Trophoblast cell (in vitro differentiated cells and primary cell): ENCODE measurements at regions not wholly inside any gene's neighbourhood (a gene's known extent, or its start where the extent isn't known, plus 50 kb on each side); places are given as distances from the start of the nearest gene placed in this dataset.

ENCODE experiments used
- DNase-seq, 2 donors: peaks; one replicate each; pipeline ENCODE4 v3.0.0-alpha.2; 2016
- H2AFZ ChIP-seq: 2 replicates; pipeline ENCODE4 v1.6.1; 2013; ENCODE audit warnings: low read length, moderate library complexity, mild to moderate bottlenecking; ENCODE audit not compliant: insufficient read depth, poor library complexity
- H2AK5ac ChIP-seq: 2 replicates; pipeline ENCODE4 v1.6.1; 2013; ENCODE audit warnings: mild to moderate bottlenecking, low read length
- H2BK120ac ChIP-seq: 2 replicates; pipeline ENCODE4 v1.6.1; 2013; ENCODE audit warnings: low read length, mild to moderate bottlenecking, moderate library complexity; ENCODE audit not compliant: insufficient read depth, poor library complexity
- H2BK12ac ChIP-seq: 2 replicates; pipeline ENCODE4 v1.6.1; 2013; ENCODE audit warnings: mild to moderate bottlenecking, low read length, moderate library complexity
- H2BK5ac ChIP-seq: 2 replicates; pipeline ENCODE4 v1.6.1; 2013; ENCODE audit warnings: low read length, low read depth, moderate library complexity, mild to moderate bottlenecking; ENCODE audit not compliant: poor library complexity
- H3K14ac ChIP-seq: 2 replicates; pipeline ENCODE4 v1.6.1; 2013; ENCODE audit warnings: mild to moderate bottlenecking, low read length
- H3K18ac ChIP-seq: 2 replicates; pipeline ENCODE4 v1.6.1; 2013; ENCODE audit warnings: mild to moderate bottlenecking, low read length
- H3K23ac ChIP-seq: 2 replicates; pipeline ENCODE4 v1.6.1; 2013; ENCODE audit warnings: low read length
- H3K27ac ChIP-seq: 2 replicates; pipeline ENCODE4 v1.5.1; 2013; ENCODE audit warnings: low read depth, mild to moderate bottlenecking, inconsistent platforms, low read length, moderate library complexity
- H3K27me3 ChIP-seq: 2 replicates; pipeline ENCODE4 v1.6.1; 2013; ENCODE audit warnings: inconsistent platforms, mild to moderate bottlenecking, low read length, moderate library complexity; ENCODE audit not compliant: insufficient read depth
- H3K36me3 ChIP-seq, 2 experiments: 1 replicate in 1 of 2; 2 replicates in 1 of 2; pipeline ENCODE4 v1.6.1; 2013; ENCODE audit warnings: low read length in 2 of 2, mild to moderate bottlenecking in 2 of 2, moderate library complexity in 1 of 2; ENCODE audit not compliant: insufficient read depth in 2 of 2, control insufficient read depth in 1 of 2
- H3K4ac ChIP-seq: 2 replicates; pipeline ENCODE4 v1.6.1; 2013; ENCODE audit warnings: low read depth, mild to moderate bottlenecking, low read length, moderate library complexity
- H3K4me1 ChIP-seq, 2 experiments: 1 replicate in 1 of 2; 2 replicates in 1 of 2; pipeline ENCODE4 v1.6.1; 2013; ENCODE audit warnings: low read length in 2 of 2, mild to moderate bottlenecking in 2 of 2, moderate library complexity in 1 of 2; ENCODE audit not compliant: insufficient read depth in 2 of 2, control insufficient read depth in 1 of 2
- H3K4me2 ChIP-seq: 2 replicates; pipeline ENCODE4 v1.6.1; 2013; ENCODE audit warnings: inconsistent platforms, mild to moderate bottlenecking, low read length, moderate library complexity
- H3K4me3 ChIP-seq: 2 replicates; pipeline ENCODE4 v1.5.1; 2013; ENCODE audit warnings: mild to moderate bottlenecking, low read depth, low read length, inconsistent platforms
- H3K79me1 ChIP-seq: one replicate; pipeline ENCODE4 v1.6.1; 2013; ENCODE audit warnings: low read length
- H3K79me2 ChIP-seq: 2 replicates; pipeline ENCODE4 v1.6.1; 2013; ENCODE audit warnings: low read length, mild to moderate bottlenecking; ENCODE audit not compliant: control insufficient read depth, insufficient read depth, poor library complexity
- H3K9ac ChIP-seq: 2 replicates; pipeline ENCODE4 v1.6.1; 2013; ENCODE audit warnings: mild to moderate bottlenecking, low read length
- H3K9me3 ChIP-seq: 2 replicates; pipeline ENCODE4 v1.6.1; 2013; ENCODE audit warnings: low read depth, mild to moderate bottlenecking, control low read depth, inconsistent platforms, low read length; ENCODE audit not compliant: insufficient read depth
- H4K12ac ChIP-seq: 2 replicates; pipeline ENCODE4 v1.6.1; 2013; ENCODE audit warnings: low read depth, mild to moderate bottlenecking, low read length, moderate library complexity
- H4K8ac ChIP-seq: 2 replicates; pipeline ENCODE4 v1.6.1; 2013; ENCODE audit warnings: low read depth, mild to moderate bottlenecking, low read length, moderate library complexity
- H4K91ac ChIP-seq: one replicate; pipeline ENCODE4 v1.6.1; 2013; ENCODE audit warnings: low read depth, mild to moderate bottlenecking, low read length, moderate library complexity
- whole genome bisulfite sequencing: extraction: QIAGEN DNeasy Blood & Tissue Kit; methylation state at CpG from one replicate; pipeline ENCODE4 v1.1.7; 2013; ENCODE audit warnings: missing lambda C conversion rate; ENCODE audit not compliant: insufficient read length, insufficient coverage; ENCODE audit errors: extremely low coverage; 5-methylcytosine and 5-hydroxymethylcytosine counted together

DNA sequence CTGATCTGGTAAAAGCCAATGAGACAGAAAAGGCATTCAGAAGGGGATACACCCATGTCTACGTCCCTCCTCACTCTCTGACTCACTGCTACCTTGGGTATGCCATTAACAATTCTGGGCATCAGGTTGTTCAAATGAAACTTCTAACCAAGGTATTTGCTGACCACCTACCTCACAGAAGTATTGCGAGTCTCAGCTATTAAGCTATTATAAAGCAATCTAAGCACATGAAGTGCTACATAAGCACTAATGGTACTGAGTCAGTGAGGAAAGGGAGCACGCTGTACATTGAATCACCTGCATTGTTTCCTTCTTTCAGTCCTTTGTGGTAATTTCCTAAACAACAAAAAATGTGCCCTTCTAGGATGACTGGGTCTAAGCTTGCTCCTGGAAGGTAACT is 62.8 kb upstream of the CCDC91 start:
- H3K4me3 ChIP-seq = no peak overlapping the region
- H4K8ac ChIP-seq = no peak overlapping the region
- H4K91ac ChIP-seq = no peak overlapping the region
- H3K27me3 ChIP-seq = no peaks in the 10 kb centered on the region
- H3K9ac ChIP-seq = no peak overlapping the region
- H3K4me2 ChIP-seq = no peak overlapping the region
- no peak overlapping the region for H2AK5ac ChIP-seq
- H3K27ac ChIP-seq = no peak overlapping the region
- H3K79me2 ChIP-seq = no peaks in the 10 kb centered on the region
- H3K14ac ChIP-seq = no peak overlapping the region
- no peak overlapping the region for H3K4ac ChIP-seq
- H3K79me1 ChIP-seq = no peaks in the 10 kb centered on the region
- WGBS = no CpG with 5 or more reads among the region's 3 CpGs
- no peak overlapping the region for H3K23ac ChIP-seq
- H4K12ac ChIP-seq = no peak overlapping the region
- H3K4me1 ChIP-seq = peaks cover 0 to 3% of the 10 kb centered on the region in 2 experiments
- no peak overlapping the region for H2BK120ac ChIP-seq
- H3K9me3 ChIP-seq = no peaks in the 10 kb centered on the region
- H3K18ac ChIP-seq = no peak overlapping the region
- DNase-seq = no peak
- H2AFZ ChIP-seq = no peak overlapping the region
- H3K36me3 ChIP-seq = no peaks in the 10 kb centered on the region
- H2BK5ac ChIP-seq = no peak overlapping the region
- no peak overlapping the region for H2BK12ac ChIP-seq

- Histone ChIP-seq H2BK5ac (no peak overlapping the region), H4K91ac (no peak overlapping the region), H3K4me3 (no peak overlapping the region), H4K12ac (no peak overlapping the region), H2BK12ac (no peak overlapping the region), H4K8ac (no peak overlapping the region), H3K4ac (no peak overlapping the region), H3K18ac (no peak overlapping the region), H3K14ac (no peak overlapping the region), H2BK120ac (no peak overlapping the region), H3K4me2 (no peak overlapping the region), H3K9ac (no peak overlapping the region), H3K79me2 (no peaks in the 10 kb centered on the region), H3K9me3 (no peaks in the 10 kb centered on the region), H2AK5ac (no peak overlapping the region), H3K79me1 (no peaks in the 10 kb centered on the region), H3K23ac (no peak overlapping the region), H3K27ac (no peak overlapping the region), H3K27me3 (no peaks in the 10 kb centered on the region), H3K36me3 (no peaks in the 10 kb centered on the region), H3K4me1 (peaks cover 0 to 3% of the 10 kb centered on the region in 2 experiments), H2AFZ (no peak overlapping the region)
- no peak for DNase-seq
- no CpG with 5 or more reads among the region's 1 CpG for WGBS
Measured at GRCh38 chr12:28129031-28129430, 61.2 kb upstream of the CCDC91 start.

- Histone ChIP-seq H3K9ac (no peak overlapping the region), H3K79me1 (no peaks in the 10 kb centered on the region), H4K8ac (no peak overlapping the region), H3K4me3 (no peak overlapping the region), H3K4me2 (no peak overlapping the region), H4K12ac (no peak overlapping the region), H3K9me3 (no peaks in the 10 kb centered on the region), H3K36me3 (no peaks in the 10 kb centered on the region), H2BK12ac (no peak overlapping the region), H3K4ac (no peak overlapping the region), H3K4me1 (peaks cover 0 to 3% of the 10 kb centered on the region in 2 experiments), H3K23ac (no peak overlapping the region), H2BK120ac (no peak overlapping the region), H2BK5ac (no peak overlapping the region), H3K27me3 (no peaks in the 10 kb centered on the region), H3K18ac (no peak overlapping the region), H3K27ac (no peak overlapping the region), H2AFZ (no peak overlapping the region), H3K79me2 (no peaks in the 10 kb centered on the region), H3K14ac (no peak overlapping the region), H2AK5ac (no peak overlapping the region), H4K91ac (no peak overlapping the region)
- DNase-seq = no peak
- no CpG with 5 or more reads among the region's 2 CpGs for WGBS
Measured at GRCh38 chr12:28130234-28130624, 60.0 kb upstream of the CCDC91 start.

GRCh38 chr12:28130625-28131598 is 59.3 kb upstream of the CCDC91 start:
- WGBS = no CpG with 5 or more reads among the region's 10 CpGs

More at GRCh38 chr12:28130625-28131598, 59.3 kb upstream of the CCDC91 start:
- no peak overlapping the region for H4K8ac ChIP-seq
- no peak overlapping the region for H2AFZ ChIP-seq
- no peaks in the 10 kb centered on the region for H3K9me3 ChIP-seq
- no peak overlapping the region for H3K4ac ChIP-seq
- H2AK5ac ChIP-seq = no peak overlapping the region
- H4K12ac ChIP-seq = no peak overlapping the region
- H3K23ac ChIP-seq = no peak overlapping the region
- H3K27ac ChIP-seq = no peak overlapping the region
- no peaks in the 10 kb centered on the region for H3K79me1 ChIP-seq
- H3K9ac ChIP-seq = no peak overlapping the region
- no peak overlapping the region for H3K18ac ChIP-seq
- H3K27me3 ChIP-seq = no peaks in the 10 kb centered on the region
- H3K36me3 ChIP-seq = no peaks in the 10 kb centered on the region
- H2BK5ac ChIP-seq = peak overlapping the region; percentile 49
- peaks cover 0 to 3% of the 10 kb centered on the region in 2 experiments for H3K4me1 ChIP-seq
- H2BK12ac ChIP-seq = no peak overlapping the region
- peak; percentile 58 to 63 for DNase-seq
- H3K4me3 ChIP-seq = no peak overlapping the region
- peak overlapping the region; percentile 68 for H4K91ac ChIP-seq
- peak overlapping the region; percentile 77 for H3K14ac ChIP-seq
- H3K79me2 ChIP-seq = no peaks in the 10 kb centered on the region
- H3K4me2 ChIP-seq = no peak overlapping the region
- H2BK120ac ChIP-seq = peak overlapping the region; percentile 33
